ENCODE measurements at regions not wholly inside any gene's neighbourhood (a gene's known extent, or its start where the extent isn't known, plus 50 kb on each side); places are given as distances from the start of the nearest gene placed in this dataset.

GRCh38 chr15:56788359-56788758 lies 55.0 kb upstream of the ZNF280D start:
- Histone ChIP-seq H3K36me3 (no peaks in the 10 kb centered on the region), H3K27ac (replicated peaks in 1 of 4) (no peak overlapping the region), H3K4me3 (no peak overlapping the region), H3K4me1 (no peaks in the 10 kb centered on the region), H3K9me3 (peaks cover 0 to 13% (median 3%) of the 10 kb centered on the region in 4 donors), H3K27me3 (no peaks in the 10 kb centered on the region)
- no peak for DNase-seq (ENCODE audit: extremely low spot score)
- 100% methylated on average over 2 of the region's 2 CpGs for WGBS
- no peak for TF ChIP-seq POLR2A (IDR thresholded peaks at IDR 0.05; ENCODE audit: low read depth)
- no peak for TF ChIP-seq POLR2AphosphoS5 (IDR thresholded peaks at IDR 0.05)
- no peak for TF ChIP-seq CTCF (IDR thresholded peaks at IDR 0.05)
- TF ChIP-seq EP300 (IDR thresholded peaks at IDR 0.05) = no peak
- intact Hi-C loops (cut with DNase I) = no loop called here

- DNase-seq (ENCODE audit: extremely low spot score) = no peak
- H3K9me3 ChIP-seq = peaks cover 0 to 4% (median 0%) of the 10 kb centered on the region in 4 donors
- H3K4me3 ChIP-seq = no peak overlapping the region
- no peaks in the 10 kb centered on the region for H3K4me1 ChIP-seq
- H3K36me3 ChIP-seq = no peaks in the 10 kb centered on the region
- intact Hi-C loops (cut with DNase I) = no loop called here
- no peak overlapping the region for H3K27ac ChIP-seq (replicated peaks in 1 of 4)
- 83% methylated on average over 5 of the region's 5 CpGs for WGBS
- TF ChIP-seq CTCF (IDR thresholded peaks at IDR 0.05) (no peak), POLR2AphosphoS5 (IDR thresholded peaks at IDR 0.05) (no peak), POLR2A (IDR thresholded peaks at IDR 0.05; ENCODE audit: low read depth) (no peak), EP300 (IDR thresholded peaks at IDR 0.05) (no peak)
- H3K27me3 ChIP-seq = no peaks in the 10 kb centered on the region
Measured at GRCh38 chr15:56786966-56787365, 53.7 kb upstream of the ZNF280D start.

- WGBS = 96% methylated on average over 5 of the region's 5 CpGs
- no peaks in the 10 kb centered on the region for H3K27me3 ChIP-seq
- H3K4me3 ChIP-seq = no peak overlapping the region
- no peaks in the 10 kb centered on the region for H3K9me3 ChIP-seq
- no peak for TF ChIP-seq EP300 (IDR thresholded peaks at IDR 0.05)
- intact Hi-C loops (cut with DNase I) = no loop called here
- no peaks in the 10 kb centered on the region for H3K4me1 ChIP-seq
- H3K27ac ChIP-seq (replicated peaks in 1 of 4) = no peak overlapping the region
- no peaks in the 10 kb centered on the region for H3K36me3 ChIP-seq
- DNase-seq (ENCODE audit: extremely low spot score) = no peak
Measured at GRCh38 chr15:56783857-56784661, 50.8 kb upstream of the ZNF280D start.

- no peaks in the 10 kb centered on the region for H3K4me1 ChIP-seq
- TF ChIP-seq POLR2AphosphoS5 (IDR thresholded peaks at IDR 0.05) (no peak), CTCF (IDR thresholded peaks at IDR 0.05) (no peak), POLR2A (IDR thresholded peaks at IDR 0.05; ENCODE audit: low read depth) (no peak), EP300 (IDR thresholded peaks at IDR 0.05) (no peak)
- H3K27ac ChIP-seq (replicated peaks in 1 of 4) = no peak overlapping the region
- DNase-seq (ENCODE audit: extremely low spot score) = no peak
- intact Hi-C loops (cut with DNase I) = no loop called here
- no peaks in the 10 kb centered on the region for H3K27me3 ChIP-seq
- H3K9me3 ChIP-seq = no peaks in the 10 kb centered on the region
- H3K4me3 ChIP-seq = no peak overlapping the region
- no peaks in the 10 kb centered on the region for H3K36me3 ChIP-seq
- WGBS = 94% methylated on average over 7 of the region's 7 CpGs
Measured at GRCh38 chr15:56783156-56783856, 50.0 kb upstream of the ZNF280D start.

Small RNAs in the stretch of these regions (small RNA-seq; reads per million reads assigned to genes)
- gene AC090517.1 (0 reads per million in 3 donors), gene AC090517.3 (0 reads per million in 3 donors)

All from esophagus muscularis mucosa (tissue), 4 donors.